ENCODE measurements at regions not wholly inside any gene's neighbourhood (a gene's known extent, or its start where the extent isn't known, plus 50 kb on each side); places are given as distances from the start of the nearest gene placed in this dataset.

DNA sequence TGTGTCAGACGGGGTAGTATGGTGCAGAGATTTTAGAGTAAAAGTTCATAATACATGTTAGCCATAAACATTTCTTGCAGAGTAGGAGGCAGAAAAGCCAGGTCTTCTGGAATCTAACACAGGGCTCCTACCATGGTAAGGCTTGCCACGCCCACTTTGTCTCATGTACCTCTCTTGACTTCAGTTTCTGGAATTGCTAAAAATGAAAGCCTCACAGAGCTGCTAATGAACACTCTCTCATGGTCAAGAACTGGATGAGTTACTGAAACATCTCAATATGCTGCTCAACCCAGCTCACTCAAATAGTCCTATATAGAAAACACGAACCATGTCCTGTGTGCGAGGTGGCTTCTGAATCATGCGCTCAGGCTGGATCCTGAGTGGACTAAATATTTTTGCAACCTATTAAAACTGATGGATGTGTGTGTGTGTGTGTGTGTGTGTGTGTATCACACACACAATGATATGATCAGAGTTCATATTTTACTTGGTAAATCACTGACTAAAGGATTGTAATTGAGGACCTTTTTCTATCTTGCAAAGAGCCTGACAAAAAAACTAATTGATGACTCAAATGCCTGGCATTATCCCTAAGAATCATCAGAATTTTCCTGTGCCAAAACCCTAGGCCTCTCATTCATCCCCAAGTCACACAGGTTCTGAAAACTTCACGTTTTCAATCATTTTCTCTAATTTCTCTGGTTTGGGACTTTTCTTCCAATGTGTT, 1306.6 kb downstream of the XPNPEP1 start:
- TF ChIP-seq CTCF (IDR thresholded peaks at IDR 0.05) (no peak), POLR2AphosphoS5 (IDR thresholded peaks at IDR 0.05) (no peak), POLR2A (IDR thresholded peaks at IDR 0.05) (no peak), EP300 (IDR thresholded peaks at IDR 0.05) (no peak)
- H3K4me3 ChIP-seq = no peak overlapping the region
- H3K9me3 ChIP-seq = no peaks in the 10 kb centered on the region
- DNase-seq = no peak
- no peaks in the 10 kb centered on the region for H3K27me3 ChIP-seq
- H3K4me1 ChIP-seq = no peaks in the 10 kb centered on the region
- H3K27ac ChIP-seq = no peak overlapping the region
- 79 to 81% methylated on average over 6 of the region's 6 CpGs for WGBS, 2 donors
- no peaks in the 10 kb centered on the region for H3K36me3 ChIP-seq
- intact Hi-C loops (cut with DNase I) = no loop called here

GRCh38 chr10:108615576-108616320, 1307.6 kb downstream of the XPNPEP1 start:
- Histone ChIP-seq H3K4me3 (no peak overlapping the region), H3K9me3 (no peaks in the 10 kb centered on the region), H3K36me3 (no peaks in the 10 kb centered on the region), H3K27ac (no peak overlapping the region), H3K27me3 (no peaks in the 10 kb centered on the region), H3K4me1 (no peaks in the 10 kb centered on the region)
- no peak for DNase-seq
- TF ChIP-seq POLR2AphosphoS5 (IDR thresholded peaks at IDR 0.05) (no peak), CTCF (IDR thresholded peaks at IDR 0.05) (no peak), POLR2A (IDR thresholded peaks at IDR 0.05) (no peak)
- intact Hi-C loops (cut with DNase I) = no loop called here
- WGBS, 2 donors = 60 to 72% methylated on average over 3 of the region's 3 CpGs

DNA sequence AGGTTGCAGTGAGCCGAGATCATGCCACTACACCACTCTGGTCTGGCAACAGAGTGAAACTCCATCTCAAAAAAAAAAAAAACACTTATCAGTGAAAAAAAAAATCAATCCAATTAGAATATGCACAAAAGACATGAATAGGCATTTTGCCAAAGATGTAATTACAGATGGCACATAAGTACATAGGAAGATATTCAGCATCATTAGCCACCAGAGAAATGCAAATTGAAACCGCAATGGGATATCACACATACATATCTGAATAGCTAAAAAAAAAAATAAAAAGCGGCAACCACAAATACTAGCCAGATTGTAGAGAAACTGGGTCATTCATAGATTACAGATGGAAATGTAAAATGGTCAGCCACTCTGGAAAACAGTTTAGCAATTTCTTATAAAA, 1310.8 kb downstream of the XPNPEP1 start:
- DNase-seq = no peak
- no peaks in the 10 kb centered on the region for H3K27me3 ChIP-seq
- no peaks in the 10 kb centered on the region for H3K36me3 ChIP-seq
- peaks cover 0 to 2% (median 0%) of the 10 kb centered on the region in 4 donors for H3K9me3 ChIP-seq
- H3K27ac ChIP-seq = no peak overlapping the region
- no peak overlapping the region for H3K4me3 ChIP-seq
- no peaks in the 10 kb centered on the region for H3K4me1 ChIP-seq
- intact Hi-C loops (cut with DNase I) = no loop called here
- TF ChIP-seq CTCF (IDR thresholded peaks at IDR 0.05) (no peak), POLR2A (IDR thresholded peaks at IDR 0.05) (no peak), EP300 (IDR thresholded peaks at IDR 0.05) (no peak), POLR2AphosphoS5 (IDR thresholded peaks at IDR 0.05) (no peak)
- 54 to 61% methylated on average over 3 of the region's 3 CpGs for WGBS, 2 donors

DNA sequence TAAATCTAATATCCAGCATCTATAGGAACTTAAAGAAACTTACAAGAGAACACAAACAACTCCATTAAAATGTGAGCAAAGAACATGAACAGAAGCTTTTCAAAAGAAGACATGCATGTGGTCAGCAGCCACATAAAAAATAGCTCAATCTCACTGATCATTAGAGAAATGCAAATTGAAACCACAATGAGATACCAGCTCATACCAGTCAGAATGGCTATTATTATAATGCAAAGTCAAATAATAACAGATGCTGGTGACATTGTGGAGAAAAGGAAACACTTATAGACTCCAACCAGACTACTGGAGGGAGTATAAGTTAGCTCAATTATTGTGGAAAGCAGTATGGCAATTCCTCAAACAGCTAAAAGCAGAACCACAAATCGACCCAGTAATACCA, 1314.5 kb downstream of the XPNPEP1 start:
- Histone ChIP-seq H3K36me3 (no peaks in the 10 kb centered on the region), H3K9me3 (peaks cover 0 to 2% (median 0%) of the 10 kb centered on the region in 4 donors), H3K4me3 (no peak overlapping the region), H3K27me3 (no peaks in the 10 kb centered on the region), H3K27ac (no peak overlapping the region), H3K4me1 (no peaks in the 10 kb centered on the region)
- TF ChIP-seq POLR2AphosphoS5 (IDR thresholded peaks at IDR 0.05) = no peak
- TF ChIP-seq EP300 (IDR thresholded peaks at IDR 0.05) = no peak
- no peak for TF ChIP-seq POLR2A (IDR thresholded peaks at IDR 0.05)
- no peak for TF ChIP-seq CTCF (IDR thresholded peaks at IDR 0.05)
- no peak for DNase-seq
- intact Hi-C loops (cut with DNase I) = no loop called here
- 39 to 55% methylated on average over 1 of the region's 1 CpG for WGBS, 2 donors
